Ramos (cell line): ENCODE measurements at regions not wholly inside any gene's neighbourhood (a gene's known extent, or its start where the extent isn't known, plus 50 kb on each side); places are given as distances from the start of the nearest gene placed in this dataset.
"Not testable (repeated sequence)": the region's sequence is repeated elsewhere in the genome, so short reads cannot be mapped to it uniquely, and the experiment has no call there.

Source experiments
- in situ Hi-C: fragments of 300-500 bp; cut with MboI; formaldehyde crosslinking; loops from one replicate; pipeline ENCODE4 v1.14.3; 2022; ENCODE audit warnings: low sequenced_read_pairs; ENCODE audit not compliant: unreplicated experiment

DNA sequence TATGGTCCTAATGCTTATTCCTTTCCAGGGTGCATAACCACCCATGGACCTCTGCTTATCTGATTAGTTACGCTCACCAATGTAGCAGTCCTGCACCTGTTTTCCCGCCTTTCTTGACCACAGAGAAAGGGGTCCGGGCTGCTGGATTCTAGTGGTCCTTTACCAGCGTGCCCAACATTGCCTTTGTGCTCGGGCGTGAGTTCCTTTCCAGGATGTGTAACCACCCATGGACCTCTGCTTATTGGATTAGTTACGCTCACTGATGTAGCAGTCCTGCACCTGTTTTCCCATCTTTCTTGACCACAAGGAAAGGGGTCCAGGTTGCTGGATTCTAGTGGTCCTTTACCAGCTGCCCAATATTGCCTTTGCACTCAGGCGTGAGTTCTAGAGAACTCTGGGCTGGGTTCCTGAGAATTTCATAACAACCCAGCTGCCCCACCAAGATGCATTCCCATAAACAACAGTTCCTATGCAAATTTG lies 267.6 kb upstream of the PODXL start:
- in situ Hi-C loops, result not testable (repeated sequence)

DNA sequence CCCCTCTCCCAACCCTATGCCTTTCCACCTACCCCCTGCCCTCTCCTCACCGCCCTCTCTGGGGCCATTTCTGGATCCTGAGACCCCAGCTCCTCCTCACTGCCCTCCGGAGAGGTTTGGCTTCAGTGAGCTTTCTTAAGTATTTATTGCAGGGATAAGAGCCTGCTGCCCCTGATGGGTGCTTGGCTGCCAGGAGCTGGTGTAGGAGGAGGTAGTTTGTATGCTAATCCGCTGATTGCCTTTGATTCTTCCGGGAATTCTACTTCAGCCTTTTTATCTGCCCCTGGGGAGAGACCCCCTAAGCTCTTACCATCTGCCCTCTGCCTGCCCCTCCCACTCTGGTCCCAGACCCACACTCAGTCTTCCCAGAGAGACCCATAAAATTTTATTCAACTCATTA lies 263.5 kb upstream of the PODXL start:
- in situ Hi-C loops, result no loop called here

DNA sequence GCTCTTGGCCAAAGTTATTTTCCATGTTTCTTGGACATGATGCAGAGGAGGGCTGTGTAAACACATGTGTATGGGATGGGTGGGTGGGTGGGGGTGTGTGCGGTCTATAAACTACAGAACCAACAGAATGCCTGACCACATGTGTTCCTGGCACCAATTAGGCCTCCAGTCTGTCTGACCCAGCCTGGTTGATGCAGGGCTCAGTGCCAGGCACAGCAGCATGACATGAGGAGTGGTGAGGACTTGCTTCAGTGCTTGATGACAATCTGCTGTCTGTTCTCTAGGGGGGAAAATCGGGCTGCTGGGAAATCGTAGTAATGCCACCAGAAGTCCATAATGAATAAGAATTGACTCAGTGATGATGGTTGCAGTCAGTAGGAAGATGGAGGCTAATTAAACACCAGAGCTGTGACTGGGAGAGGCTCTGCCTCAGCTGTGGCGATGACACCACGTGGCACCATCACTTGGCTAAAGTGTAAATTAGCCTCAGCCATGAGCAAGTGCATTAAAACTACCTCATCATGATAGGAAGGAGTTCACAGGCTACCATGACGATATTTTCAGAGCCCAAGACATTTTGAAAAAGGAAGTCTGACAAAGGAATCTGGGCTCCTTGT lies 260.1 kb upstream of the PODXL start:
- in situ Hi-C loops, result no loop called here

DNA sequence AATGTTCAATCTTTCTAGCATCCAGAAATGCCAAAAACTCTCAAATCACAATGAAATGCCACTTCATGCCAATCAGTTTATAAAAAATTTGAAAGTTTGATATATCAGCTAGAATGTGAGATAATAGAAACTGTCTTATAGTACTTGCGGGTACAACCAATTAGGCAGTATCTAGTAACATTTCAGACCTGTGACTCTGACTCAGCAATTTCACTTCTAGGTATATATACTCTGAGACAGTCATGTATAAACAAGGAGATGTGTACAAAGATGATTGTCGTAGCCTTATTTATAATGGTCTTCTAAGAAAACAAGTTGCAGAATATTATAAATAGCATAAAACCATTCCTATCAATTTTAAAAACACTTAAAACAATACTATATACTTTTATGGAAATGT lies 252.3 kb upstream of the PODXL start:
- in situ Hi-C loops, result no loop called here

DNA sequence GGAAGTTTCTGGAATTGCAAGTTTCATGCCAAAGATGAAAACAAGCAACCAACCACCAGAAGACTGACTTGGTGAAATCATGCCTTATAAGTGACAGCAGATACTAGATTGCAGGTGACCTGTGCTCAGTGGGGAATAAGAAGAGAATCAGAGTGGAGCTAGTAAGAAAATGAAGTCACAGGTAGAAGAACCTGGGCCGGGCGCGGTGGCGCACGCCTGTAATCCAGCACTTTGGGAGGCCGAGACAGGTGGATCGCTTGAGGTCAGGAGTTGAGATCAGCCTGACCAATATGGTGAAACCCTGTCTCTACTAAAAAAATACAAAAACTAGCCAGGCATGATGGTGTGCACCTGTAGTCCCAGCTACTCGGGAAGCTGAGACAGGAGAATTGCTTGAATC lies 251.7 kb upstream of the PODXL start:
- in situ Hi-C loops, result not testable (repeated sequence)

DNA sequence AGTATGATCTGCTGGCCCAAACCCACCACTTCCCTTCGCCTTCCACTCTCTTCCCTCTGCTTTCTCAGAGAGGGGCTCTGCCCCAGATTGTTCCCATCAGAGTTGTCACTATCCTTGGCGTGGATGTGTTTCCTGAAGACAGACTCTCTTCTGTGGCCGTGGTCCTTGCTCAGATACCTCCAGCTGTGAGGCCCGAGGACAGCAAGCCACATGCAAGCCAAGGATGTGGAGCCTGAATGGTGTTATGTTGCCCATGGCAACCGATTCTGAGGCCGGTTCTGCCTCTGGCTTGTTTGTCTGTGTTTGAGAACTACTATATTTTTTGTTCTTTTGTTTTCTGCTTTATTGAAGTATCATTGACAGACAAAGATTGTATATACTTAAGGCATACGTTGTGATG lies 247.4 kb upstream of the PODXL start:
- in situ Hi-C loops, result no loop called here

DNA sequence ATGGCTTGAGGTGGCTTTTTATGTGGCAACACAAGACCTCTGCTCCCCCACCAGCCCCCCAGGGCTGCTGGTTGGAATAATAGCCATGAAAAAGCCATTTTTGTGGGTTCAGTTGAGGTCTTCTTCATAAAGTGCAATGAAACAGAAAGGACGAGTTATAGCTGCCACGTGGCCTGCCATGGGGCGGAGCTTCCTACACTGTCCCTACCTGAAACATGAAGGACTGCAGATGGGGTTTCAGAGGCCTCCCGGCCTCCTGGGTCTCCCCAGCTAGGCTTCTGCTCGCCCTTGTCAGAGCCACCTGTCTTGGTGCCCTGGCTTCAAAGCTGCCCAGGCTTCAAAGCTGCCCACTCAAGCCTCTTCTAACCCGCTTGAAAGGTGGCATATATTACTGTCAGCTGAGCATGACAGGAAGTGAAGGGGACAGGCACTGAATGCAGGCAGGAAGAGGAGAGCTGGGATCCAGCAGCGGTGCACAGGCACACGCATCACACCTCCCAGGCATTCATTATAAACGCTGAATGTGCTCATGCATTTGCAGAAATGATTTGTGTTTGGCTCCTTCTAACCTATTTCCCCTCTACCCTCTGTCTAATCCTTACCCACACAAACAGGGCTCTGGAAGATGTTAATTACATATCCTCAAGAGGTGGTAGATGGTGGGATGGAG lies 245.9 kb upstream of the PODXL start:
- in situ Hi-C loops, result no loop called here

DNA sequence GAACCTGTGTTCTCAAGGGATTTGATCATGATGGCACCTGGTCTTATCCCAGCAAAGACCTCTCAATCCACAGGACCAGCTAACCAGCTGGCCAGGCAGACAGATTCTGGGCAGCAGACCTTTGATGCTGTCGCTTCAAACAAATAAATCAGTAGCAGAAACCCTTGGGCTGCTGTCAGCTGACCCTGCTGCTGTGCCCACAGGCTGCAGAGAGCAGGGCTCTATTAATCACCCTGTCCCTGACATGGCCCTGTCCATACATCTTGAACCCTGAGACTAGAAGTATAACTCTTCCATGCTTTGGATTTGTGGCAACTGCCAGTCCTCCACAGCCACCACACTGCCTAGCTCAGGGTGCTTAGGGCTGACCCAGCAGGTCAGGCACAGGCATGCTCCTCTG lies 244.1 kb upstream of the PODXL start:
- in situ Hi-C loops, result no loop called here

DNA sequence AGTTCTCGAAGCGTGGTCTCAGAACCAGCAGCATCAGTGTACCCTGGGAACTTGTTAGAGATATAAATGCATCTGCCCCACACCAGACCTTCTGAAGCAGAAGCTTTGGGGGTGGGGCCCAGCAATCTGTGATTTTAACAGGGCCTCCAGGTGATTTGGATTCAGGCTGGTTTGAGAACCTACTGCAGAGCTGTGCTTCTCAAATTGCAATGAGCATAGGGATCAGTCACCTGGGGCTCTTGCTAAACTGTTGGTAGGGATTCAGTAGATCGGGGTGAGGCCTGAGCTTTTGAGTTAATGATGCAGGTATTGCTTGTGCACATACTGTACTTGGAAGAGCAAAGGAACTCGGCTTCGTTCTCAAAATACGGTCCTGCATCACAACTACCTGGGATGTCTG lies 243.6 kb upstream of the PODXL start:
- in situ Hi-C loops, result no loop called here

DNA sequence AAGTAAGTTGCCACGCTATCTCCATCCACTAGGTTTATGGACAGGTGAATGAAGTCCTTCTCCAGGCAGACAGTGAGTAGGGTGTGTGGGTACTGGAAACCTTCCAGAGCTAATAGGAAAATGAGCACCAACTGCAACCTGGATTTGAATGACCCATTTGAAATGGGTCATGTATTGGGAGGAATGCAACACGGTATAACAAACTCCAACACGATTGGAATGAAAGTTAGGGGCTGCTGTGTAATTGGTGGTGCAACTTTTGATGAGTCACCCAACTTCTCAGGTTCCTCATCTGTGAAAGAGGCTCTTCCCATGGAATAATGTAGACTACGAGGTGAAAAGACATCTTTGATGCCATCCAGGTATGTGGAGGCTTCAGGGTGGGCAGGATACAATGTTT lies 241.4 kb upstream of the PODXL start:
- in situ Hi-C loops, result no loop called here

DNA sequence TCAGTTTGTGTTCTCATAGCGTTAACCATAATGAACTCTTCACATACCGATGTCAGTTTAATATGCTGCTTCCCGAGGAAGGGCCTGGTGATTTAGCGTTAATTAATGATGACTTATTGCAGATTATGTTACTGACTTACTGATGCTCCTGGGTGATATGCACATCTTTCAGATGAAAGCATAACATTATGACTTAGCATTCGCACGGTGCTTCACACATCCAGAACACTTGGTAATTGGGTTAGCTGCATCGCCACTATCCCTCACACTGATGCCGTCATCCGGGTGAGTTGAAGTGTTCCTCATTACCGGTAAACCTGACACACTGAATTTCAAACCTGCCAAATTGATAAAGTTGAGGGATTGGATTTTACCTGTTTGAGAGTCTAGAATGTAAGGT lies 239.0 kb upstream of the PODXL start:
- in situ Hi-C loops, result no loop called here

DNA sequence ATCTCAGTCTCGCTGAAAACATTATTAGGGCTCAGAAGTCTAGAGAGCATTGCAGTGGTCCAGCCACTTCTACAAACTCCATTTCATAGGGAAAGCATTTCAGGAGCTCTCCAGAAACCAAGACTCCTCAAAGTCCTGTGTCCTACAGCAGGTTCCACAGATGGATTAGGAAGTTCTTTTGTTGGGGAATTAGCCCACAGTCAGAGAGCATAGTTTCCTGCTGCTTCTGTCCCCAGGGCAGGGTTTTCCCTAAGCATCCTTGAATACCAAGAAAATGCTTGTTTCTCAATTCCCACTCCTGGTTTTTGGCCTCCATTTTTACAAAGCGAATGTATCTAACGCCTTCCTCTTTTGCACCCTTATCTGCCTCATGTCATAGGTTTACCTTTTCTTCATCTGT lies 235.9 kb upstream of the PODXL start:
- in situ Hi-C loops, result no loop called here

DNA sequence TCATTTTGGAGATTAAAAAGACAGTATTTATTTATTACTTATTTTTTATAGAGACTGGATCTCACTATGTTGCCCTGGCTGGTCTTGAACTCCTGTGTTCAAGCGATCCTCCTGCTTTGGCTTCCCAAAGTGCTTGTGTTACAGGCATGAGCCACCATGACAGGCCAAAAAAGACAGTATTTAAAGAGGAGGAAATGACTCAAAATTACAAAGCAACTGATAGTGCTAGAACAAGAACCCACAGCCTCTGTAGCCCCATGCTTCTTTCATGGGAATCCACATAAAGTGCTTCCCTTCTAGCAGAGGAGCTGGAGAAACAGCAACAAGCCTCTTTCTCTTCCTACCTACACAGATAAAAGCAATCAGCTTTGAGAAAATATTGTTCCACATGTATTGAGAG lies 230.7 kb upstream of the PODXL start:
- in situ Hi-C loops, result no loop called here

DNA sequence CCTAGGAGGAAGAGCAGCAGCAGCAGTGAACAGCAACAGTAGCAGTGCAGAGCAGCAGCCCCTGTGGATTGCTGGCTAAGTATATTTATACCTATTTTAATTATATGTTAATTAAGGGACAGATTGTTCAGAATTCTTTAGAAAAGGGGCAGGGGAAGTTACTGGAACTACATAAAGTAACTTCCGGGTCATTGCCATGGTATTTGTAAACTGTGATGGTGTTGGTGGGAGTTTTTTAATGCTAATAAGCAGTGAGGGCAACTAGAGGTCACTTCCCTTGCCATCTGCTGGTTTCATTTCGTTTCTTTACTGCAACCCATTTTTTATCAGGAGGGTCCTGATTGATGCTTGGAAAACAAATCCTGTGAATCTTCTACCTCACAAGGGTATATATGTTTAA lies 229.8 kb upstream of the PODXL start:
- in situ Hi-C loops, result no loop called here

DNA sequence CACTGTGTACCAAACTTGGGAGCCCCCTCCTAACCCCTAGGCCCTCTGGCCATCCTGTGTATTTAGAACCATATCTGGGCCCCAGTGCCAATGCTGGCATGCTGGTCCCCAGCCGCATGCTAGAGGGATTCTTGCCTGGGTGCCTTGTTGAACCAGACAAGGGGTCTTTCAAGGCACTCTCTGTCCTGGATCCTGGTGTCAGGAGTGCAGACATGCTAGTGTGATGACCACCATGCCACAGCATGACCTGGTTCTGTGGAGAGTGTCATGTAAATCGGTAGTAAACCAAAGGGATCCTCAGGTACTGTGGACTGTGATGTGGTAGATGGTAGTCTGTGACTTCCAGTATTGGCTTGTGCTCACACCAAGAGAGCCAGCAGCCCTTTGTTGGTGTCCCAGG lies 222.2 kb upstream of the PODXL start:
- in situ Hi-C loops, result no loop called here

DNA sequence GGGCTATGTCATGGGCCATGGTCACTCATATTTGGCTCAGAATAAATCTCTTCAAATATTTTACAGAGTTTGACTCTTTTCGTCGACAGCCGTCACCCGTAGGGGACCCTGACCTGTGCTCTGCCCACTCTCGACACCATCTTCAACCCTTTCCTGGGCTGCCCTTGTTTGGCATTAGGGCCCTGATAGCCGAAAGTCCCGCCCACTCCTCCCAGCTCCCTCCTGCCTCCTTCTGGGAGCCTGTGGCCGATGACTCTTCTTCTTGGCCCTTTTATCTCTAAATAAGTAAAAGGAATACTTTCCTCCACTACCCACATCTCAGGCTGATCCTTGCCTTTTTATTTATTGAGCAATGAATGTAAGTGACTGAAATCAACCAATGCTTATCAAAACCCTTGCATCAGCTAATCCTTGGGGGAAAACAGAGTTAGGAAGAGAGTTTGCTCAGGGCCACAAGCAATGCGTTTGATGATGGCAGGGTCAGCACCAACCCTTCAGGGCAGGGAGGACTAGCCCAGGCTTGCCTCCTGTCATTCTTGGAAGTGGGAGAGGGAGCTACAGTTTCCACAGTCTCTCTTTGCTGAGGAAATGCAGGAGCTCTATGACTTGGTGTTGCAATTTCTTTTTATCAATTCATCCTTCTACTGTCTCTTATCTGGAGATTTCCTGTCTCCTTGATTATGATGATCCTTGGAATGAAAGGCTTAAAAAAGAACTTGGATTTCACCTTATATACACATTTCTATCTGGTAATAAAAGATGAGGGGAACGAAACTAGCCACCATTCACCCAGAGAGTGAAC lies 218.2 kb upstream of the PODXL start:
- in situ Hi-C loops, result no loop called here

DNA sequence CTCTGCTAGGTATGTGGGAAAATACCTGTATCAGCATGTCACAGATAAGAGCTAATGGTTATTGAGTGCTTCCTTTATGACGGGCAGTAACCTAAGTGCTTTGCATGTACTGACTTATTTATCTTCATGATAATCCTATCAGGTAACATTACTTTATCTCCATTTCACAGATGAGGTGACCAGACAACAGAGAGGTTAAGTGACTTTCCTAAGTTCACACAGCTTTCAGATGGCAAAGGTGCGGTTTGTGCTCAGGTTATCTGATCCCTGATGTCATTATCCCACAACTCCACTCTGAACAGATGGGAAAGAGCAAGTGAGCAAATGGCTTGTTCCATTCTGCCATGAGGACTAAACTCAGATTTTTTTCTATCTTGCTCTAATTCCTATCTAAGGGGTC lies 217.0 kb upstream of the PODXL start:
- in situ Hi-C loops, result no loop called here

DNA sequence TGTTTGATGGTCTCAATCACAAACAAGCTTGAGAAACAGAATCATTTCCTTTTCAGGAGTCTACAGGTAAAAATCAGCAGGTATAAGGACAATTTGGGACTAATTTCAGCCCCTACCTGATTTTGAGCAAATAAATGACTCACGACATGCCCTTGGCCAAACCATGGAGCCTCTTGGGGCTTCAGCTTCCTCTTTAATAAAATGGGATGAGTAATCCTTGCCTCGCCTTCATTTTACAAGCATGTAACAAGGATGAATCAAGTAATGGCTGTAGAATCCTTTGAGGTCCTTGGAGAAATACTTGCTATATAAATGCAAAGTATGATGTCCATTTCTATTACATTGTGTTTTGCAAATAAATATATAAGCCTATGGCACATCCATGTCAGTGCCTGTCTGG lies 212.8 kb upstream of the PODXL start:
- in situ Hi-C loops, result no loop called here

DNA sequence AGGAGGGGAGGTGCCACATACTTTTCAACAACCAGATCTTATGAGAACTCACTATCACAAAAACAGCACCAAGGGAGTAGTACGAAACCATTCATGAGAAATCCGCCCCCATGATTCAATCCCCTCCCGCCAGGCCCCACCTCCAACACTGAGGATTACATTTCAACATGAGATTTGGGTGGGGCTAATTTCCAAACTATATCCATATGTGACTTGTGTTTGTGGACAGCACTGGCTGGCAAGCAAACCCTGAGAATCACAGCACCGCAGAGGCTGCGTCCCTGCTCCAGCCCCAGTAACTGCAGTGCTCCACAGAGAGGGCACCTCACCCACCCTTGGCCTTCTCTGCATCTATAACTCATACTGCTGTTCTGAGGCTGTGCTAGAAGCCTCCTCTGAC lies 211.2 kb upstream of the PODXL start:
- in situ Hi-C loops, result no loop called here

DNA sequence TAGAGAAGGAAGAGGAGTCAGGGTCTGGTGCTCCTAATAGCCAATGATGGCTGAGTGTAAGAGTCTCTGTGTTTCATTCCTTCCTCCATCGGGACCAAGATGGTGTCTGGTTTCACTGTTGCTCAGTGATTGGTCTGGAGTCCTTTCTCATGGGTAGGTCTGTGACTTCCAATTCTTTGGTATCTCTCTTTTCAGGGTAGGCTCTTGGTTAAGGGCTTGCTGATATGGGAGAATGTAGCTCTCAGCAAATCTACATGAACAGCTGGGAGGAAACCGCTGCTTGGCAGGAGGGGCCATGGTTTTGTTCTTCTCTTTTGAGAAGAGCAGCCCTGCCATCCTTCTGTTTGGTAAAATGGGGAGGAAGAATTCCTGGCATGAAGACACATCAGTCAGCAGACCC lies 209.1 kb upstream of the PODXL start:
- in situ Hi-C loops, result no loop called here

DNA sequence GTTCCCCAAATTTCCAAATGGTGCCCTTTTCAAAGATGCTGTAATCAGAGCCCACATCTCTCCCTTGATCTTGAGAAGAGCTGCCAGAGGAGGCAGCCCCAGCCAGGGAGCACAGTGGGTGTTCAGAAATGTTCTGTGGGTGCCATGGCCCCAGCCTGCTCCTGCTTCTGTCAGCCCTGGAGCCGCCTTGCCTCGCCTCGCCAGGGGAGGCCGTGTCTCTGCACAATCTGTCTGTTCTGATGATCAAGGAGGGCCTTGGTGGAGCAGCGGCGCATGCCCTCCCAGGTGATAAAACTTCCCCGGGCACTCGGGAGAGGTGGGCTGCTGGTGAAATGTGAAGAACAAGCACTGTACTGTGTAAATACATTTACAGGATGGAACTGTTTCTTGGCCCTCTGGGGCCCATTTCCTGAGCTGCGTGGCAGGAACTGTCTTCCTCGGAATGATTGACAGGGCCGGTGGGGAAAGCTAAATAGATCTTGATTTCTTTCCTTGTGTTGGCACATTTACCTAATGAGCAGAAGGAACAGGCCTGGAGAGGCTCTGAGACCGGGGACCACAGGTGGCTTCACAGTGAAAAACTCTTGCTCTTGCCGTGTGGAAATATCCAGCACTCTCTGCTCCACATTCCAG lies 207.8 kb upstream of the PODXL start:
- in situ Hi-C loops, result no loop called here
